GM06990 (cell line): ENCODE measurements at regions not wholly inside any gene's neighbourhood (a gene's known extent, or its start where the extent isn't known, plus 50 kb on each side); places are given as distances from the start of the nearest gene placed in this dataset.

Experiments
- DNase-seq: peaks from one replicate; pipeline ENCODE4 v3.0.0-alpha.2; 2011; ENCODE audit not compliant: insufficient read length; ENCODE audit errors: extremely low read depth
- H3K27me3 ChIP-seq: replicated peaks from 2 replicates; pipeline ENCODE4 v1.6.0; 2011; ENCODE audit warnings: low read length; ENCODE audit not compliant: control insufficient read depth, insufficient read depth
- H3K36me3 ChIP-seq: 2 replicates; pipeline ENCODE4 v1.5.1; 2011; ENCODE audit warnings: low read length; ENCODE audit not compliant: control insufficient read depth, insufficient read depth
- H3K4me3 ChIP-seq: replicated peaks from 2 replicates; pipeline ENCODE4 v1.5.1; 2011; ENCODE audit warnings: low read depth, mild to moderate bottlenecking, control low read depth, low read length
- CTCF ChIP-seq: IDR thresholded peaks from 2 replicates; pipeline ENCODE4 v1.5.1; 2011; ENCODE audit warnings: low read length, control low read depth, mild to moderate bottlenecking, inconsistent platforms; ENCODE audit not compliant: insufficient read depth, poor library complexity, severe bottlenecking

GRCh38 chr14:104283197-104284106, 145.1 kb downstream of the KIF26A start:
- no peak overlapping the region for H3K4me3 ChIP-seq
- no peaks in the 10 kb centered on the region for H3K36me3 ChIP-seq
- H3K27me3 ChIP-seq = no peaks in the 10 kb centered on the region
- no peak for TF ChIP-seq CTCF
- DNase-seq = no peak

- Histone ChIP-seq H3K27me3 (no peaks in the 10 kb centered on the region), H3K36me3 (no peaks in the 10 kb centered on the region), H3K4me3 (no peak overlapping the region)
- no peak for TF ChIP-seq CTCF
- DNase-seq = no peak
Measured at GRCh38 chr14:104284107-104284592, 145.8 kb downstream of the KIF26A start.

- no peak for DNase-seq
- TF ChIP-seq CTCF = no peak
- Histone ChIP-seq H3K27me3 (no peaks in the 10 kb centered on the region), H3K36me3 (no peaks in the 10 kb centered on the region), H3K4me3 (no peak overlapping the region)
Measured at GRCh38 chr14:104284636-104285507, 146.5 kb downstream of the KIF26A start.

GRCh38 chr14:104285508-104285840, 147.1 kb downstream of the KIF26A start:
- Histone ChIP-seq H3K36me3 (no peaks in the 10 kb centered on the region), H3K27me3 (no peaks in the 10 kb centered on the region), H3K4me3 (no peak overlapping the region)
- TF ChIP-seq CTCF = no peak
- no peak for DNase-seq

- TF ChIP-seq CTCF = no peak
- H3K4me3 ChIP-seq = no peak overlapping the region
- no peaks in the 10 kb centered on the region for H3K36me3 ChIP-seq
- H3K27me3 ChIP-seq = no peaks in the 10 kb centered on the region
- no peak for DNase-seq
Measured at GRCh38 chr14:104286086-104286485, 147.7 kb downstream of the KIF26A start.
